Effector memory CD8-positive, alpha-beta T cell (primary cell): ENCODE measurements at regions not wholly inside any gene's neighbourhood (a gene's known extent, or its start where the extent isn't known, plus 50 kb on each side); places are given as distances from the start of the nearest gene placed in this dataset.

Experiments
- ATAC-seq: fragments of 150-1000 bp; cut with Tn5 transposase; replicated peaks from 2 replicates; pipeline ENCODE4 v1.10.0; 2021; ENCODE audit warnings: mild to moderate bottlenecking, moderate library complexity
- DNase-seq, 3 experiments: peaks; one replicate each; pipeline ENCODE4 v3.0.0; 2021
- H3K27ac Mint-ChIP-seq, 2 donors: one replicate each; pipeline ENCODE4 v1.8.0; 2022; ENCODE audit warnings: mild to moderate bottlenecking in 2 of 2, mixed read lengths in 2 of 2, moderate library complexity in 2 of 2
- H3K27me3 Mint-ChIP-seq, 2 donors: one replicate each; pipeline ENCODE4 v1.8.0; 2022; ENCODE audit warnings: mixed read lengths in 2 of 2
- H3K36me3 Mint-ChIP-seq: one replicate; pipeline ENCODE4 v1.8.0; 2022; ENCODE audit warnings: mild to moderate bottlenecking, moderate library complexity, mixed read lengths; ENCODE audit not compliant: insufficient read depth
- H3K4me1 Mint-ChIP-seq, 2 donors: one replicate each; pipeline ENCODE4 v1.8.0; 2022; ENCODE audit warnings: low read depth in 2 of 2, mixed read lengths in 2 of 2
- H3K4me3 Mint-ChIP-seq, 2 donors: one replicate each; pipeline ENCODE4 v1.8.0; 2022; ENCODE audit warnings: mild to moderate bottlenecking in 2 of 2, mixed read lengths in 2 of 2, moderate library complexity in 2 of 2
- H3K9me3 Mint-ChIP-seq, 2 donors: one replicate each; pipeline ENCODE4 v1.8.0; 2022; ENCODE audit warnings: mixed read lengths in 2 of 2

DNA sequence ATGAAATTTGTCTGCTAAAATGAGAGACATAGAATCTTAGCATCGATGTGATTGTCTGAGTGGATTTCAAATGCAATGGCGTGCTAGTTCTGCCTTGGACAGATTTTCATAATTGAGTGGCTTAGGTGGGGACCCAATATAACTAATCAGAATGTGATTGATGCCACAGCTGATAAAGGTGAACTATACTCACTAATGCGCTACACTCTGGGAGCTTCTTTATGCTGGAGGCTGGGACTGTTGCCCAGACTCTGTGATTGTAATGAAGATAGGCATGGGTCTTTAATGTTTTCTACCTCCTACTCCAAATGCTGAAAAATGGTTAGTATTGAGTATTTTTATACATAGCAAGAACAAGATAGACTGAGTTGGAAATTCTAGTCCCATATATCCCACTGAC is 339.5 kb upstream of the SLC39A10 start:
- Mint-ChIP-seq H3K27me3 (no peaks in the 10 kb centered on the region), H3K36me3 (no peaks in the 10 kb centered on the region), H3K4me1 (no peaks in the 10 kb centered on the region), H3K9me3 (no peaks in the 10 kb centered on the region), H3K27ac (no peak overlapping the region), H3K4me3 (no peak overlapping the region)
- ATAC-seq: no peak
- DNase-seq: no peak

- Mint-ChIP-seq H3K4me1 (no peaks in the 10 kb centered on the region), H3K36me3 (no peaks in the 10 kb centered on the region), H3K4me3 (no peak overlapping the region), H3K9me3 (no peaks in the 10 kb centered on the region), H3K27ac (no peak overlapping the region), H3K27me3 (no peaks in the 10 kb centered on the region)
- ATAC-seq (no peak), DNase-seq (no peak)
Measured at GRCh38 chr2:195316486-195316885, 340.5 kb upstream of the SLC39A10 start.

DNA sequence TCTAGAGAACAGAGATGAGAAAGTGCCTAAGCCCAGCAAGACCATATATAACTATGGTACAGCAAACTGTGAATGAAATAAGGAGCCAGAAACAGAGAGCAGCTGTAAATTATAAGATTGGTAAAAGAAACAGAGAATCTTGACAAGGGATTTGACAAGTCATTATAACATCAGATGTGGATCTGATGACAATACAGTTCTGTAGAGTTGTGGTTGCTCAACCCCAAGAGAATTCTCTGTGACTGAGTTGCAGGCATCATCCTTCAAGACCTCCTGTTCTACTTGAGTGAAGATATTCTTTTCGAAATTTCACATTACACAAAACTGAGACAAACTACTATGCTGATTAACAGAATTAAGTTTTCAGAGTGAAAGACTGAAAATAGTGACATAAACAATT is 343.1 kb upstream of the SLC39A10 start:
- ATAC-seq: no peak
- DNase-seq: no peak
- Mint-ChIP-seq H3K27ac (no peak overlapping the region), H3K4me3 (no peak overlapping the region), H3K36me3 (no peaks in the 10 kb centered on the region), H3K27me3 (peaks cover 0 to 19% of the 10 kb centered on the region in 2 donors), H3K9me3 (no peaks in the 10 kb centered on the region), H3K4me1 (no peaks in the 10 kb centered on the region)

- Mint-ChIP-seq H3K36me3 (no peaks in the 10 kb centered on the region), H3K4me3 (no peak overlapping the region), H3K9me3 (no peaks in the 10 kb centered on the region), H3K27me3 (peaks cover 0 to 23% of the 10 kb centered on the region in 2 donors), H3K4me1 (no peaks in the 10 kb centered on the region), H3K27ac (no peak overlapping the region)
- ATAC-seq: no peak
- no peak for DNase-seq
Measured at GRCh38 chr2:195312662-195313061, 344.4 kb upstream of the SLC39A10 start.

- no peaks in the 10 kb centered on the region for H3K36me3 Mint-ChIP-seq
- ATAC-seq: no peak
- DNase-seq: no peak
- H3K9me3 Mint-ChIP-seq: no peaks in the 10 kb centered on the region
- peaks cover 0 to 23% of the 10 kb centered on the region in 2 donors for H3K27me3 Mint-ChIP-seq
- H3K4me3 Mint-ChIP-seq: no peak overlapping the region
- no peaks in the 10 kb centered on the region for H3K4me1 Mint-ChIP-seq
- no peak overlapping the region for H3K27ac Mint-ChIP-seq
Measured at GRCh38 chr2:195308163-195308562, 348.9 kb upstream of the SLC39A10 start.

- Mint-ChIP-seq H3K36me3 (no peaks in the 10 kb centered on the region), H3K4me1 (no peaks in the 10 kb centered on the region), H3K9me3 (no peaks in the 10 kb centered on the region), H3K27me3 (peaks cover 0 to 23% of the 10 kb centered on the region in 2 donors), H3K27ac (no peak overlapping the region), H3K4me3 (no peak overlapping the region)
- ATAC-seq (no peak), DNase-seq (no peak)
Measured at GRCh38 chr2:195307751-195308150, 349.3 kb upstream of the SLC39A10 start.

DNA sequence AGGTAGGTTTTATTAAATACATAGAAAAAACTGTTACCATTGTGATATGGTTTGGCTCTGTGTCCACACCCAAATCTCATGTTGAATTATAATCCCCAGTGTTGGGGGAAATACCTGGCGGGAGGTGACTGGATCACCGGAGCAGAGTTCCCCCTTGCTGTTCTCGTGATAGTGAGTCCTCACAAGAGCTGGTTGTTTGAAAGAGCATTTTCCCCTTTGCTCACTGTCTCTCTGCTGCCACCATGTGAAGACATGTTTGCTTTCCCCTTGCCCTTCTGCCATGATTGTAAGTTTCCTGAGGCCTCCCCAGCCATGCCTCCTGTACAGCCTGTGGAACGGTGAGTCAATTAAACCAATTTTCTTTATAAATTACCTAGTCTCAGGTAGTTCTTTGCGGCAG is 352.7 kb upstream of the SLC39A10 start:
- no peak overlapping the region for H3K27ac Mint-ChIP-seq

GRCh38 chr2:195300631-195301030 is 356.4 kb upstream of the SLC39A10 start:
- no peak overlapping the region for H3K4me3 Mint-ChIP-seq
- no peaks in the 10 kb centered on the region for H3K27me3 Mint-ChIP-seq
- H3K4me1 Mint-ChIP-seq: no peaks in the 10 kb centered on the region
- DNase-seq: no peak
- no peaks in the 10 kb centered on the region for H3K9me3 Mint-ChIP-seq
- no peak overlapping the region for H3K27ac Mint-ChIP-seq
- no peak for ATAC-seq
- H3K36me3 Mint-ChIP-seq: no peaks in the 10 kb centered on the region

More for the DNA sequence above, 352.7 kb upstream of the SLC39A10 start:
- no peak overlapping the region for H3K4me3 Mint-ChIP-seq
- ATAC-seq (no peak), DNase-seq (no peak)
- no peaks in the 10 kb centered on the region for H3K36me3 Mint-ChIP-seq
- H3K27me3 Mint-ChIP-seq: peaks cover 0 to 8% of the 10 kb centered on the region in 2 donors
- H3K4me1 Mint-ChIP-seq: no peaks in the 10 kb centered on the region
- no peaks in the 10 kb centered on the region for H3K9me3 Mint-ChIP-seq

- ATAC-seq: no peak
- no peaks in the 10 kb centered on the region for H3K9me3 Mint-ChIP-seq
- H3K36me3 Mint-ChIP-seq: no peaks in the 10 kb centered on the region
- H3K4me1 Mint-ChIP-seq: no peaks in the 10 kb centered on the region
- no peak for DNase-seq
- H3K27me3 Mint-ChIP-seq: no peaks in the 10 kb centered on the region
- no peak overlapping the region for H3K27ac Mint-ChIP-seq
- no peak overlapping the region for H3K4me3 Mint-ChIP-seq
Measured at GRCh38 chr2:195299600-195299999, 357.4 kb upstream of the SLC39A10 start.

GRCh38 chr2:195296490-195296889 is 360.5 kb upstream of the SLC39A10 start:
- no peak for DNase-seq
- ATAC-seq: no peak
- Mint-ChIP-seq H3K36me3 (no peaks in the 10 kb centered on the region), H3K9me3 (no peaks in the 10 kb centered on the region), H3K4me1 (no peaks in the 10 kb centered on the region), H3K27me3 (peaks cover 12 to 29% of the 10 kb centered on the region in 2 donors), H3K4me3 (no peak overlapping the region), H3K27ac (no peak overlapping the region)

DNA sequence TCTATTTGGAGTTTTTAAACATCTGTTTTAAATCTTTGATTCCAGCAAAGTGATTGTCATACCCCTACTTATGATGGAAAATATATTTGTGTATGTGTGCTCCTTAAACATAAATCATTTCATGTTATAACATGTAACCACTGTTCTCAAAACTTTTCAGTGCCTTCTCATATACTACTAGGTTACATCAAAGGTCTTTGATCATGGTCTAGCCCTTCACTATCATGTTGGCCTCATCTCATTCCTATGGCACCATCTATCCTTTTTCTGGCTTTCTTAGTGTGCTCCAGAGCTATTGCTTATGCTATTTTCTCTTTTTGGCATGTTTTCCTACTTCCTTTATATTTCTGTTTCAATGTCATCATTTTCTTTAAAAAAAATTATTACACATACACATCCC is 367.9 kb upstream of the SLC39A10 start:
- no peak for DNase-seq
- Mint-ChIP-seq H3K27ac (no peak overlapping the region), H3K9me3 (no peaks in the 10 kb centered on the region), H3K4me1 (no peaks in the 10 kb centered on the region), H3K27me3 (peaks cover 32 to 43% of the 10 kb centered on the region in 2 donors), H3K4me3 (no peak overlapping the region), H3K36me3 (no peaks in the 10 kb centered on the region)
- ATAC-seq: no peak

DNA sequence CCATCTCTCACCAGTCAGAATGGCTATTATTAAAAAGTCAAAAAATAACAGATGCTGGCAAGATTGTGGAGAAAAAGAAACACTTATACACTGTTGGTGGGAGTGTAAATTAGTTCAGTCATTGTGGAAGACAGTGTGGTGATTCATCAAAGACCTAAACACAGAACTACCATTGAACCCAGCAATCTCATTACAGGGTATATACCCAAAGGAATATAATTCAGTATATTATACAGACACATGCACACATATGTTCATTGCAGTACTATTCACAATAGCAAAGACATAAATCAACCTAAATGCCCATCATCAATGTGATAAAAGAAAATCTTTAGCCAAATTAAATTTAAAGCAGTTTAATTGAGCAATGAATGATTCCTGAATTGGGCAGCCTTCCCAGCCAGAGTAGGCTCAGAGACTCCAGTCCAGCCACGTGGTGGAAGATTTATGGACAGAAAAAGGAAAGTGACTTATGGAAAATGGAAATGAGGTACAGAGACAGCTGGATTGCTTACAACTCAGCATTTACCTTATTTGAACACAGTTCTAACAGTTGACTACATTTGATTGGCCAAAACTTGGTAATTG is 377.1 kb upstream of the SLC39A10 start:
- Mint-ChIP-seq H3K27me3 (peaks cover 0 to 6% of the 10 kb centered on the region in 2 donors), H3K4me3 (no peak overlapping the region), H3K4me1 (no peaks in the 10 kb centered on the region), H3K36me3 (no peaks in the 10 kb centered on the region), H3K27ac (no peak overlapping the region), H3K9me3 (no peaks in the 10 kb centered on the region)
- ATAC-seq (no peak), DNase-seq (no peak)

DNA sequence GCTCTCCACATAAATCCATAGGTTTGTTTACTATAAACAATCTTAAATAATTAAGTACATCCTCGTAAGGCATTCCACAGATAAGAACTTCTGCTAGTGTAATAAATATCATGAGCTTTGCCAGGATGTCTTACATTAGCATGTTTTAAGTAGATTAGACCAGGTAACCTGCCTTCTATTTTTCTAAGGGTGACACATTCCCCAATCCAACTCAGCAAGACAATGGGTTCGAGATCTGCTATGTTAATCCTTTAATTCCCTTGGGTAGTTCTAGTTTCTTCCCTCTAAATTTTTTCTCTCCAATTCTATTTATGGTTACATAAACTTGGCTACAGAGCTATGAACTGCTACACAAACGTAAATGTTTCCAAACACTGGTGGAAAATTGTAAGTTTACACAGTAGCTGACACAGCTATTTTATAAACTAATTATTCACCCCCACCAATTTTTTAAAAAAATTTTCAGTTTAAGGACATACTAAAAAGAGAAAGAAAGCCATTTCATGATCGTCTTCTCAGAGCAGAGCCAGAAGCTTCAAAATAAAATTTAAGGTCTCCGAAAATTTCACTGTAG is 386.5 kb upstream of the SLC39A10 start:
- no peak for ATAC-seq
- no peak for DNase-seq

DNA sequence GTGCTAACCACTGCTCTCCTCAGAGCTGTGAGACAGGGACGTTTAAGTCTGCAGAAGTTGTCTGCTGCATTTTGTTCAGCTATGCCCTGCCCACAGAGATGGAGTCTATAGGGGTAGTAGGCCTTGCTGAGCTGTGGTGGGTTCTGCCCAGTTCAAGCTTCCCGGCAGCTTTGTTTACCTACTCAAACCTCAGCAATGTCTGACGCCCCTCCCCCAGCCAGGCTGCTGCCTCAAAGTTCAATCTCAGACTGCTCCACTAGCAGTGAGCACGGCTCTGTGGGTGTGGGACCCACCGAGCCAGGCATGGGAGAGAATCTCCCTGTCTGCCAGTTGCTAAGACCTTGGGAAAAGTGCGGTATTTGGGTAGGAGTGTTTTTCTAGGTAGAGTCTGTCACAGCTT is 387.8 kb upstream of the SLC39A10 start:
- no peaks in the 10 kb centered on the region for H3K9me3 Mint-ChIP-seq
- DNase-seq: no peak
- H3K27ac Mint-ChIP-seq: no peak overlapping the region
- H3K4me1 Mint-ChIP-seq: no peaks in the 10 kb centered on the region
- no peak for ATAC-seq
- peaks cover 10 to 50% of the 10 kb centered on the region in 2 donors for H3K27me3 Mint-ChIP-seq
- H3K4me3 Mint-ChIP-seq: no peak overlapping the region
- no peaks in the 10 kb centered on the region for H3K36me3 Mint-ChIP-seq

More for the DNA sequence above, 386.5 kb upstream of the SLC39A10 start:
- Mint-ChIP-seq H3K27me3 (peaks cover 10 to 57% of the 10 kb centered on the region in 2 donors), H3K4me1 (no peaks in the 10 kb centered on the region), H3K27ac (no peak overlapping the region), H3K4me3 (no peak overlapping the region), H3K9me3 (no peaks in the 10 kb centered on the region), H3K36me3 (no peaks in the 10 kb centered on the region)
